GM18873 (cell line): ENCODE measurements at regions not wholly inside any gene's neighbourhood (a gene's known extent, or its start where the extent isn't known, plus 50 kb on each side); places are given as distances from the start of the nearest gene placed in this dataset.

Experiments used
- ATAC-seq: cut with Tn5 transposase; IDR thresholded peaks from one replicate; pipeline ENCODE4 v1.9.1; 2021; ENCODE audit warnings: mild to moderate bottlenecking, moderate library complexity, moderate number of reproducible peaks; ENCODE audit not compliant: unreplicated experiment, low FRiP score

DNA sequence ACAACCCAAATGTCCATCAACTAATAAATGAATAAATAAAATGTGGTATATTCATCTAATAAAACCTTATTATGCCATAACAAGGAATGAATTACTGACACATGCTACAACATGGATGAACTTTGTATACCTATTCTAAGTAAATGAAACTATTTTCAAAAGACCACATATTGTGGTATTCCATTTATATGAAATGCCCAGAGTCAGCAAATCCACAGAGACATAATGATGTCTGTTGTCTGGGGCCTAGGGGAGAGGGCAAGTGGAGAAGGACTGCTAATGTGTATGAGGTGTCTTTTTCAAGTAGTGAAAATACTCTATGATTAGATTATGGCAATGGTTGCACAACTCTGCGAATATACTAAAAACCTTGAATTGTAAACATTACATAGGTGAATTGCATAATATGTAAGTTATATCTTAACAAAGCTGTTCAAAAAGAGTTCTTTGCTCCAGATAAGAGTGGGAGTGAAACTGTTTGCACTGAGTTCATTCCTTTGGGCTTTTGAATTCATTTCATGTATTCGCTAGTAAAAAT lies 464.2 kb downstream of the NUF2 start:
- no peak for ATAC-seq

DNA sequence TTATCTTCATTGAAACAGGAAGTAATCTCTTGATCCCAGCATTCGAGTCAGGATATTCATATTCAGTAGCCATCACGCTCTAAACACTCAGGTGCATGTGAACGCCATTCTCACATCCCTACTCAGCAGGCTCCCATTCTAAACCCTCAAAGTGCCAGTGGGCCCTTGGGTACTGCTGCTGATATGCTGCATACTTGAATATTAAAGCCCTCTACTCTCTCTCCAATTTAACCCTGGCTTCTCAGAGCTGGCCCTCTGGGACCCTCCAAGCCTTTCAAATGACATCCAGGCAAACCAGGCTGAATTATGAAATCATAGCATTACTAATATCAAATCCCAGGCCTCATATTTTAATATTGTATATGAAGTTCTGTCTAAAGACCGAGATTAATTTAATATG lies 468.2 kb downstream of the NUF2 start:
- no peak for ATAC-seq

DNA sequence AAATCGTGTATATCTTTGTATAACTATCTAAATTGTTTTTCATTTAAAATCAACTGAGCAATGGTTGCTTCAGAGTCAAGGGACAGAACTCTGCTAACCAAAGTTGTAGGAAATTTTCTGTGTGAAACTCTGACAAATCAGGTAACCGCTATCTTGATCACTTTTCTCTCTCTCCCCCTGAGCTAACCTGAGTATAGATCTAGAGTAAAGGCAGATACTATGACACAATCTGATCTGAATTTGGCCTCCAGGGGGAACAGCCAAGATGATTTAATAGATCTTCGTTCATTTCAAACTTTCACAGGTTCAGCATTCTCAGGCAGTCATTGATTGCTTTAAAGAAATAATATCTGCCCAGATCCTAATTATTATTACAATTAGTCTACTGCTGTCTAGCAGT lies 472.8 kb downstream of the NUF2 start:
- no peak for ATAC-seq

DNA sequence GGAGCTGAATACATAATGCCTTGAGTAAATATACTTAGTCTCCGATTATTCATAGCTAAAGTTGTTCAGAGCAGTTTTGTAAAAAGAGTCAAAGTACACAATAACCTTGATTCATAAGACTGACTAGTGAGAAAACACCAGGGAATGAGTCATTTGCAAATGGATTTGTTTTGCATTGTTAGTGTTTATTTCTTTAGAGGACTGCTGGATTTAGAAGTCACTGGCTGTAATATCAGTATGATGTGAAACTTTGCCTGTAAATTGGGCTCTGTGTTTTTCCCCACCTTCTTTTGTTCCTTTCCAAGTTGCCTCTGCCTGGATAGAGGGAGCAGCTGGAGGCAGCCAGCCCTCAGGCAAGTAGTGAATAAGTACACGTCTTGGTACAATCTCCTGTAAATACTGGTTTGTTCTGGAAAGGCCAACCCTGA lies 474.7 kb downstream of the NUF2 start:
- no peak for ATAC-seq

DNA sequence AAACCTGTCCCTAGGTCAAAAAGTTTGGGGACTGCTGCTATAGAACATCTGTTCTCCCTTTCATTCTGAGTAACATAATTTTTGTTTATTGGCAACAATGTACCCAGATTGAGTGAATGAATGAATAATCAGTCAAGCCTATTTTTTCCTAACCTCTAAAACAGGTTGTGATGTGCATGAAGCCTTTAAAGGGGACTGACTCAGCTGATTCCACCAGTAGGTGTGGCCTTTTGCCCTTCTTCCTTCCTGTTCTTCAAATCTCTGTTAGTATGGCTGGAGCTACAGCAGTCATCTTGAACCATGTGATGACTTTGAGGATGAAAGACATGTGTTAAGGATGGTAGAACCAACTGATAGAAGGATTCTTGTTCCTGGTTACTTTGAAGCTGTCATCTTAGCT lies 476.1 kb downstream of the NUF2 start:
- ATAC-seq, result no peak

DNA sequence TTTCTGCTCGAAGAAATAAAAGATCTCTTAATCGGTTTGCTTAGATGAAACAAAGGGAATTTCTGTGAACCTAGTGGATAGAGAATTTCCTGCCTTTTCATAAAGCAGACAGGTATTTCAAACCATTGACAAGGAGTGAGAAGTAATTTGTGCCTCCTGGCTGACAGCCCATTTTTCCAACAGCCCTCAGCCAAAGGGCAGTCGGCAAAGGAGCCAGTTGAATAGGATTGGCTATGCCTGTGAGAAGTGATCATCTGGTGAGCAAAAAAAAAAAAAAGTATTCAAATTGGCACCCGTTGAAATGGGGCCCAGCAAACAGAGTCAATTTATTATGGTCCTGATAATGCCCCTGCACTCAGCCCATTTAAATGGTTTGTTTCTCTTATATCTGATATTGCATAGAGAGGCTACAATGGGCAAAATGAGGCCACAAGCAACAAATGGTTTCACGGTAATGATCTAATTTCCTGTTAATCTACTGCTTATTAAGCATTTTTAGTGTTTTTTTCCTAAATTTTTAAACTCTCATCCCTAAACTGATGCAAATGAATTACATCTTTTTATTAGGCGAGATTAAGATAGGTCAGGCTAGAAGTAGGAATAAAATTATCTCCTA lies 477.5 kb downstream of the NUF2 start:
- no peak for ATAC-seq

DNA sequence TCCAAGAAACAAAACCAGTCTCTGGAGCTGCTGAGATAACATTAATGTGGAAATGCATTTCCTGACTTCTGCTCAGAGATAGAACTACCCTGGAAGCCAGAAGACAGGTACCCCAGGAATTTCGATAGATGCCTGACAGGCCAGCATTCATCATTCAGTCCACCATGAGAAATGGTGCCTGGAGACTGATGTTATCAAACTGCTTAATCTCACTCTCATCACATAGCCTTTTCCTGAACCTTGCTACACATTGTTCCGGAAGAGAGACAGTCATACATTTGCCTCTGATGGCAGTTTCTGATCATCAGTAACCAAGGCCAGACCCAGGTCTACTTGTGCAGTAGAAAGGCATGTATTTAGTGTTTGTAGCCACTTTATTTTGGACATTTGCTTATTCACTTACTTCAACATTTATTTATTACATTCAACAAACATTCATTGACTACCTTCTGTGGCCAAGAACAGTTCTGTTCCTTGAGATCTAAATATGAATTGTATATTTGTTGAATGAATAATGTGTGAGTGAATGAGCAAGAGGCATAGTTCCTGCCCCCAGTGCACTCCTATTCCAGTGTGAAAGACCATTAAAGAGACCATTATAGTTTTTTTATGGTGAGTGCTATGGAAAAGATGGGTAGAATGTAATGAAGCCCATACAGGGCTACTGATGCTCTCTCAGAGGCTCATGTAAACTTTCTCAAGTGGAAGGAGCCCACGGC lies 485.7 kb downstream of the NUF2 start:
- no peak for ATAC-seq

DNA sequence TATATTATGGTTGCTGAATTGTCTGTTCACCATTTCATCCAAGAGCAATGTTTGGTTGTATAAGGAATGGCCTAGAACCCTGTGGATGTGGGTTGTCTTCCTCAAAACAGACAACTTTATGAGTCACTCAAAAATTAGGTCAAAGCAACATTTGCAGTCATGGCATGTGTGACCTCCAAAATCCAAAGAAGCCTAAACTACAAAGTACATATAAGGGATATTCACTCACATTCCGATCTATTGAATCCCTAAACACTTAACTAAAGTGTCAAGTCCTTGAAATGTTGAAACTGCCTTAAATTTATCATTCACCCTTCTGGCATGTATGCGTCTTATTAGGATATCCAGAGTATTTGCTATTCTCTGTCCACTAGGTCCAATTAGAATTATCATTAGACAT lies 491.5 kb downstream of the NUF2 start:
- ATAC-seq, result no peak

DNA sequence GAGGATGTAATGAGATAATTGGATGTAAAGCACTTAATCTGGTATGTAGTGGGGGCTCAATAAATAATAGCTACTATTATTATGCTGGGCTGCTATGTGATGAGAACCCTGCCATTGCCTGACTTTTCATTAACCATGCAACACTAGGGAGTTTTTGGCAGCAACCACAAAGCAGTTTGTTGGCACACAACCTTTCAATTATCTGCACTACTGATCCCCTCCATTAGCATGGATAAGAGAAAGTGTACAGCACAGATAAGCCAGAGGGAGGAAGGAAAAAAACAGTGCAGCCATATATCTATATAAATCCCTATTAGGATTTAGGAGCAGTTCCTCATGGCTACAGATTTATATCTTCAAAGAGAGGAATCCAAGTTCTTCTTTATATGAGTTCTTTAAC lies 498.5 kb downstream of the NUF2 start:
- no peak for ATAC-seq

DNA sequence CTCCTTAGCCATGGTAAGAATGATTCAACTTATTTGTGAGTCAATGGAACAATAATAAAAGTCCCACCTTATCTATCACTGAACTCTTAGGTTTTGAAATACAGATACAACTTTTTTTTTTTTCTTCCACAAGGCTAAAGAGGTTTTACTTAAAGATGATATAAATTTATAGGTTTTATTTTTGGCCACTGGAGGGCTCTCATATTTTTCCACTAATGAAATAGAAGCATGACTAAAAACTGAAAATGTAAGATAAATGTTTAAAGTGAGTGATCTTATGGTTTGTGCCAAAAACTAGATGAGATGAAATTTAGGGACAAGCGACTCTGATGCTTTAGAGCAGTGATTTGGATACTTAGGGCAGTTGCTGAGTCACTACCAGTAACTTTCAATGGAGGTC lies 499.0 kb downstream of the NUF2 start:
- no peak for ATAC-seq

DNA sequence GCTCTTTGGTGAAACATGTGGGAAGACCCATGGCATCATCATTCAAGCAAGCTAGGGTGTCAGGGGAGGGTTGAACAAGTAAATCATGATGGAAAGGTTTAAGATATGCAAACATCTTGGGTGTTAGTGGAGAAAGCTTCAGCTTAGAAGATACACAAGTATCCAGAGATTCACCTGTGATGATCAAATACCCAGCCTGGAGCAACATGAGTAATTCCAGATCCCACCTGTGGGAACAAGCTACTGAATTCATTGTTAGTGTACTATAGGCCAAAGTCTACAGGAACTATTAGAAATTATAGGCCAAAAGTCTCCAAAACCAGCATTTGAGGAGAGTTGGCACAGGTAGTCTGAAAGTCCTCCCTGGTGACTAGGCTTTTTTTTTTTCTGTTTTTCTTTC lies 499.9 kb downstream of the NUF2 start:
- no peak for ATAC-seq

DNA sequence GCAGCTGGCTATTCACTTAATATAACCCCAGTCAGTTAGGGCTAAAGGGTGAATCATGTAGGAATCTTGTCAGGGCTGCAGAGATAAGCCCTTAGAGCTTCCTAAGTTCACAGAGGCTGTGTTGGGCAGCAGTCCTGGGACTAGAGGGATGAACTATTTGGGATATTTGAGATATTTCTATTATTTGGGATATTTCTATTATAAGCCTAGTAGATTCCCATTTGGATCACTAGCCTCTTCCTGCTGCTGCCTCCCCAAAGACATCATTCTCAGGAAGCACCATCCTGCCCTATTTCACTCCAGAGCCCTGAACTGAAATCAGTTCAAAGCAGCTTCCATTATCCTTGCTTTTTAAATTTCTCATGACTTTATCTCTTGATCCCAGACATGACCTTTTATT lies 501.3 kb downstream of the NUF2 start:
- no peak for ATAC-seq

DNA sequence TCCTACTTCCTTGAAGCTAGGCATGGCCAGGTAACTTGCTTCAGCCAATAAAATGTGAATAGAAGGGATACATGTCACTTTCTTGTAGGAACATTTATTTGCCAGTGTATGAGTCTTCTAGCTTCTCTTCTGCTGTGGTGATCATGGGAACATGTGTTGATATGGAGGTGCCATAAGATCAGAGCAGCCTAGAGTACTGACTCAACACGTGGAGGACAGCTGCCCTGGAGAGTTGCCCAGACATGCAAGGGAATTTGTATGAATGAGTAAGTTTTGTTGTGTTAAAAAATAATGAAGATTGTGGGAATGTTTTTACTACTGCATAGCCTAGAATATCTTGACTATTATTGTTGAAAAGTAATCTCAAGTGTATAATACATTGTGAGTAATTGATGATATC lies 502.3 kb downstream of the NUF2 start:
- ATAC-seq, result no peak

DNA sequence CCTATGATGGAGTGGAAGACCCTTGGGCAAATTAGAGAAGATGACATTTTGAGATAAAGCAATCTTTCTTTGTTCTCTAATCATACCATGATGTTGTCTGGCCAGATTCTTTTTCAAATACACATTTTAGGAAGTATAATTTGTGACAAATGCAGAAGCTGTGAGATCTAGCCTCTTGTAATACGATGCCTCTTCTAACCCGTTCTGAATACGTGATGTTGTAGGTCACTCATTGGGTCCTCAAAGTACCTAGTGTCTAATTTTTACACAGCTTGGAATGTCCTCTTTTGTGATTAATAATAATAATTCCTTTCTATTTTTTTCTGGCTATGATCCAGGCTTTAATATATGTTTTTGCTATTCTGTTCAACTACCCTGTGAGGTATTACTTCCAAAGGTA lies 502.7 kb downstream of the NUF2 start:
- no peak for ATAC-seq

DNA sequence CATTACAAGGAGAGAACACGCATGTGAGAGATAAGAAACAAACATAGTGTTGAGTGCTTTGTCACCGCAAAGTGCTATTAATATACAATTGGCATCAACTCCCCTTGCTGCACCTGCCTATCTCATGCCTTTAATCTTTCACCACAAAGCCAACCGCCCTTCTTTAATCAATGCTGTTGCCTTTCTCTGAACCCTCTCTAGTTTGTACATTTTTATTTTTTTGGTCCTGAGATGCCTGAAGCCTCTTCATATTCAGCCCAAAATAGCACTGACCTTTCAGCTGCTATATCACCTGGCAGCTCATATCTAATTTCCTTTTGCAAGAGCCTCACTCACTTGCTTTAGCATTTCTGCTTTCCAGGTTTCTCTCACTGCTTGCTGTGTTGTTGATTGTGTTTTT lies 504.7 kb downstream of the NUF2 start:
- no peak for ATAC-seq

DNA sequence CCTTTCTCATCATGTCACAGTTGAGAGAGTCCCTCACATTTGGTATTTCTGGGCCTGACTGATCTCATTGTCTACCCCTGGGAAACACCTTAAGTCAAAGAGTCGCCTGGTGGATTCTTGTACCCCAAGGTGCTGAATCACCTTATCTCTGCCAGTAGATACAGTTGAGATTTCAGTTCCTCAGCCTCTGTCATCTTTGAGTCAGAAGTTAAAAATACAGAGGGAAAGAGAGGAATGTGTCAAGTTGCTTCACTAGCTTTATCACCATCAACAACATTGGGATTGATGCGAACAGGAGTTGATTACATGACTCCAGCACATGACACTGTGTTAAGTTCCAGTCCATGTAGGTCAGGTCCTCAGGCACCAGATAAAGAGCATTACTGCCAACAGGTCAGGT lies 513.0 kb downstream of the NUF2 start:
- no peak for ATAC-seq

DNA sequence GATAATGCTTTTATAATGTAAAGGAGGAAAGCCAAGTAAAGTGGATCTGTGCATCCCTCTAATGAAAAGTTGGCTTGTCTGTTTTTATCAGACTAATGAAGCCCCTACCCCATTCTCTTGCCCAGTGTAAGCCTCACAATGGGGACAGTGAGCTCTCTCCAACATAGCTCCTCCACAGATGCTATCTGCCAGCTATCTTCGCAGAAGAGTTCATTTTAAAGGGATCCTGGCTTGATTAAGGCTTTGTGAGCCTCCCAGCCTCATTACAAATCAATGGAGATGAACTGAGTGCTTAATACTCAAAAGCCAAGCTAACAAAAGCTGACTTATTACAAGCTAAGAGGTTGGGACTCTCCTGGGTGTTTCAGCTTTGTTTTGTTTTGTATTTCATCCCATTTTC lies 514.7 kb downstream of the NUF2 start:
- ATAC-seq, result no peak

DNA sequence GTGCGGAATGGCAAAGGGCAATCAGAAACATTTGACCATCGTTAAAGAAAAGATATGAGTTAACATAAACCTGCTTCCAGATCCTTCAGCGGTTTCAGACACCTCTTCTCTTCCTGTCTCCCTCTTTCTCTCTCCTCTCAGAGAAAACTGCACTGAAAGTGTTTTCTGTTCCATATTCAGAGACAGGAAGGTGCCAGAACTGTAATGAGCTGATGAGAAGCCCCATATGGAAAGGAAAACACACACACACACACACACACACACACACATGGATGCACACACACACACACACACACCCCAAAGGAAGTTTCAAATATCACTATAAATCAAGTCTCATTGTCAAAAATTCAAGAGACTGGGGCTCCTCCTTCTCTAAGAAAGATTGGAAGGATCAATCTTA lies 515.5 kb downstream of the NUF2 start:
- no peak for ATAC-seq

DNA sequence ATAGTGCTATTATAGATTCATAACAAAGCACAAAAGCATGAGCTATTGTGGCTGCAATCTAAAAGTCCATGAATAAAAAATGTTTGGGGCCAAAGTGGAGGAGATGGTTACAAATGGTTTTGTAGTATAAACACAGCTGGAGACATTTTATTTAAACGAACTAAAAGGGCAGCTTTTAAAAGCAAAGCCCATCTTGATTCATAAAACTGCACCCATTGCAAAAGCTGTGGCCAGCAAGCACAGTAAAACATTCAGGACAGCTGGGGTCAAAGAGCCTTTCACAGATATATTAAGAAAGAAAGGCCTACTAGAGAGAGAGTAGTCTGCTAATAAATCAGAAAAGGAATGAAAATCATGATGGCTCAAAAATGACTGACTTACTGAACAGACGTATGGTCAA lies 520.8 kb downstream of the NUF2 start:
- no peak for ATAC-seq

DNA sequence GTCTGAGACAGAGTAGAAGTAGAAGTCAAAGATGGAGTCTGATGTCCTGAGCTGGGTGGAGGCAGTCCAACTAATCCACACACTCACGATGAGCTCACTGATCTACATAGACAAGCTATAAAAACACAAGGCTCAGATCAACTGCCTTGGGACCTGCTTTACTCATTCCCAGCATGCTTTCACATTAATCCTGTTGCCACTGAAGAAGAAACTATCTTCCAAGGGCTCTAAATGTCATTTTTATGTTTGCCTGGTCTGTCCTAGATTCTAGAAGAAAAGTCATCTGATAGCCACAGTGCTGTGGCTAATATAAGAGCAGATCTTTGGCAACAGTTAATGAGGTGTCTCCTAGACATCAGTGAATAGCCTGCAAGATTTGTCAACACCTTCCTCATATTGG lies 522.7 kb downstream of the NUF2 start:
- no peak for ATAC-seq

DNA sequence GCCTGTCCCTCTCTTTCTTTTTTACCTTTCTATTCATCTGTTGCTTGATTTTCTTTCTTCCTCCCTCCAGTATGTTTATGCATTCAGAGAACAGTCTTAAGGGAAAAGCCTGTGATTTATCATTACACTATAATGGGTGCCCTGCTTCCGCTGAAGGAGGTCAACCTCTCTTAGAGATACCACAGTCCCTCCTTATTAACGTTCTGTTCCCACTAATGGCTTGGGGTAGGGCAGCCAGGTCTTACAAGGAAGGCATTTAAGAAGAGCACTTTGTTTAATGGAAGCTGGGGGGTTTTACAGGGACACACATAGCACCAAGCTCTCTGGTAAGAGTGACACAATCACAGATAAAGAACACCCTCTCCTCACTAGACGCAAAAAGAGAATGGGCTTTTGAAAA lies 523.5 kb downstream of the NUF2 start:
- ATAC-seq, result no peak

DNA sequence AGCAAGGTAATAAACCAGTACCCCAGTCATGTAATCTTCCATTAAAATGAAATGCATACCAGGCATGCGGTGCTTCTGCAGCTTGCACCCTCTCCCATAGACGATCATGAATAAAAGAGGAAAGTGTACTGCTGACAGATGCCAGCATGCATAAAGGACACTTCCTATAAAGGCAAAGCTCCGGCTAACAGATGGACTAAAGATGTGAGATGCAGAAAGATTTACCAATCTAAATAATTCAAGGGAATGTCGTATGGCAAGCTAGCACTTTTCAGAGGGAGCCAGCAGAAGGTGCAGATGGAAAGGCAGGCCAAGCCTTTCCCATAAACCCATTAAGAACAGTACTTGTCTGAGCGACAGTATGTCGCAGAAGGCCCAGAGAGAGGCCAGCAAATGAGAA lies 542.0 kb downstream of the NUF2 start:
- no peak for ATAC-seq
